GM12878 (cell line): ENCODE measurements at regions not wholly inside any gene's neighbourhood (a gene's known extent, or its start where the extent isn't known, plus 50 kb on each side); places are given as distances from the start of the nearest gene placed in this dataset.

Source experiments
- ATF7 ChIP-seq: fragments of 450-650 bp; IDR thresholded peaks from 2 replicates; pipeline ENCODE4 v1.6.1; 2016; ENCODE audit warnings: low read depth, mild to moderate bottlenecking
- BACH1 ChIP-seq: fragments of 450-650 bp; IDR thresholded peaks from 2 replicates; pipeline ENCODE4 v1.6.1; 2017; ENCODE audit warnings: mild to moderate bottlenecking, borderline replicate concordance
- CEBPB ChIP-seq, 2 experiments: fragments of 150-350 bp in 1 of 2; IDR thresholded peaks; 2 replicates each; pipeline ENCODE4 v1.6.1; 2012 to 2014; ENCODE audit warnings: low read depth in 2 of 2, low read length in 2 of 2, borderline replicate concordance in 1 of 2, inconsistent platforms in 1 of 2
- CREB1 ChIP-seq: IDR thresholded peaks from 2 replicates; pipeline ENCODE4 v1.6.1; 2012; ENCODE audit warnings: low read depth, mild to moderate bottlenecking, inconsistent platforms
- DPF2 ChIP-seq: fragments of 450-650 bp; IDR thresholded peaks from 2 replicates; pipeline ENCODE4 v1.6.1; 2017; ENCODE audit warnings: mild to moderate bottlenecking
- EED ChIP-seq: sonication (generic); IDR thresholded peaks from 2 replicates; pipeline ENCODE4 v1.6.1; 2016; ENCODE audit warnings: antibody characterized with exemption, low read depth
- ETV6 ChIP-seq, 2 experiments: fragments of 450-650 bp in 1 of 2; IDR thresholded peaks in 1 of 2; conservative IDR thresholded peaks in 1 of 2; 2 replicates each; pipeline ENCODE4 v1.6.1; 2014; ENCODE audit warnings: antibody characterized with exemption in 1 of 2, borderline replicate concordance in 1 of 2, low read depth in 1 of 2, mild to moderate bottlenecking in 1 of 2, moderate library complexity in 1 of 2
- FOXK2 ChIP-seq: fragments of 450-650 bp; IDR thresholded peaks from 2 replicates; pipeline ENCODE4 v1.6.1; 2017; ENCODE audit warnings: mild to moderate bottlenecking, moderate library complexity
- NBN ChIP-seq: fragments of 450-650 bp; IDR thresholded peaks from 2 replicates; pipeline ENCODE4 v1.6.1; 2016
- NR2C2 ChIP-seq: IDR thresholded peaks from 2 replicates; pipeline ENCODE4 v1.6.1; 2011; ENCODE audit warnings: borderline replicate concordance, low read depth; ENCODE audit not compliant: control insufficient read depth, insufficient read length
- POU2F2 ChIP-seq: IDR thresholded peaks from 3 replicates; pipeline ENCODE4 v1.6.1; 2011; ENCODE audit warnings: low read depth, mild to moderate bottlenecking, low read length, borderline replicate concordance
- RAD51 ChIP-seq: fragments of 450-650 bp; IDR thresholded peaks from 2 replicates; pipeline ENCODE4 v1.6.1; 2016; ENCODE audit warnings: moderate library complexity, mild to moderate bottlenecking, inconsistent platforms
- RBBP5 ChIP-seq: fragments of 200-600 bp; sonication (generic); conservative IDR thresholded peaks from 2 replicates; pipeline ENCODE4 v1.6.1; 2016
- RUNX3 ChIP-seq: IDR thresholded peaks from 2 replicates; pipeline ENCODE4 v1.6.1; 2012; ENCODE audit warnings: low read length, inconsistent platforms
- SMAD5 ChIP-seq: IDR thresholded peaks from 2 replicates; pipeline ENCODE4 v1.6.1; 2016; ENCODE audit warnings: antibody characterized with exemption, low read depth
- SUZ12 ChIP-seq: fragments of 200-600 bp; sonication (generic); IDR thresholded peaks from one replicate; pipeline ENCODE4 v1.6.1; 2018; ENCODE audit warnings: antibody characterized with exemption, mild to moderate bottlenecking; ENCODE audit not compliant: unreplicated experiment
- TCF3 ChIP-seq: IDR thresholded peaks from 2 replicates; pipeline ENCODE4 v1.6.1; 2012; ENCODE audit warnings: low read depth, mild to moderate bottlenecking, low read length, borderline replicate concordance; ENCODE audit not compliant: insufficient read depth
- WRNIP1 ChIP-seq: IDR thresholded peaks from 2 replicates; pipeline ENCODE4 v1.6.1; 2011; ENCODE audit warnings: low read depth, low read length, improper control_type of control experiment, borderline replicate concordance
- ZNF217 ChIP-seq: fragments of 450-650 bp; IDR thresholded peaks from 2 replicates; pipeline ENCODE4 v1.6.1; 2017; ENCODE audit warnings: antibody characterized with exemption, mild to moderate bottlenecking
- ZSCAN29 ChIP-seq: fragments of 450-650 bp; IDR thresholded peaks from 2 replicates; pipeline ENCODE4 v1.6.1; 2017; ENCODE audit warnings: mild to moderate bottlenecking, moderate library complexity
- TF ChIP-seq, protein P1 (sequence below): fragments of 450-650 bp; IDR thresholded peaks from 2 replicates; pipeline ENCODE4 v1.6.1; 2017; ENCODE audit warnings: borderline replicate concordance
- TF ChIP-seq, protein P2 (sequence below): IDR thresholded peaks from 2 replicates; pipeline ENCODE4 v1.6.1; 2011; ENCODE audit warnings: borderline replicate concordance, low read depth, mild to moderate bottlenecking, moderate library complexity, mixed read lengths, low read length; ENCODE audit not compliant: insufficient read depth; ENCODE audit errors: extremely low read length
- TF ChIP-seq, protein P3 (sequence below): fragments of 450-650 bp; formaldehyde crosslinking; IDR thresholded peaks from 2 replicates; pipeline ENCODE4 v1.4.0; 2022; ENCODE audit warnings: mild to moderate bottlenecking, moderate library complexity
- TF ChIP-seq, protein P4 (sequence below): IDR thresholded peaks from 2 replicates; pipeline ENCODE4 v1.6.1; 2011; ENCODE audit warnings: low read depth, low read length, improper control_type of control experiment, borderline replicate concordance
- TF ChIP-seq, protein P5 (sequence below): fragments of 450-650 bp; IDR thresholded peaks from 2 replicates; pipeline ENCODE4 v1.6.1; 2016; ENCODE audit warnings: mild to moderate bottlenecking

DNA sequence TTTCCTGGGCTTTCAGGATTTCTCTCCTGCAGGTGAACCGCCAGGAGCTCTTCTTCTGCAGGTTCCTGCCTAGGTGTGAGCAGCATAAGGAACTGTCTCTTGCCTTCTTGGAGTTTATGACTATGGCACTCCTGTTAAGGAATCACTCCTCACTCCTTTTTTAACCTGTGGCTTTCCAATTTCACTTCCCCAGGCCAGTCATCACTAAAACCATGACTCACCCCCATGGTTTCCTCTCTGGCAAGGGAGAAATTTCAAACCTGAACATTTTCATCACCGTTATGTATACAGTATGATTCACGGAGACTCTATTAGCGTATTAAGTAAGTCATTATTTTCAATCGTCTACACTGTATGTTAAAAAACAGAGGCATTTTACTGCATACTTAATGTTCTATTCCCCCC lies 78.2 kb upstream of the ARID1B start (continued):
- TF ChIP-seq, protein P1, sequence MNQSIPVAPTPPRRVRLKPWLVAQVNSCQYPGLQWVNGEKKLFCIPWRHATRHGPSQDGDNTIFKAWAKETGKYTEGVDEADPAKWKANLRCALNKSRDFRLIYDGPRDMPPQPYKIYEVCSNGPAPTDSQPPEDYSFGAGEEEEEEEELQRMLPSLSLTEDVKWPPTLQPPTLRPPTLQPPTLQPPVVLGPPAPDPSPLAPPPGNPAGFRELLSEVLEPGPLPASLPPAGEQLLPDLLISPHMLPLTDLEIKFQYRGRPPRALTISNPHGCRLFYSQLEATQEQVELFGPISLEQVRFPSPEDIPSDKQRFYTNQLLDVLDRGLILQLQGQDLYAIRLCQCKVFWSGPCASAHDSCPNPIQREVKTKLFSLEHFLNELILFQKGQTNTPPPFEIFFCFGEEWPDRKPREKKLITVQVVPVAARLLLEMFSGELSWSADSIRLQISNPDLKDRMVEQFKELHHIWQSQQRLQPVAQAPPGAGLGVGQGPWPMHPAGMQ, result no peak
- no peak for TF ChIP-seq NBN
- TF ChIP-seq BACH1, result no peak
- 0 out of 3 replicates have a peak, but pooled peaks have one; percentile 47 for TF ChIP-seq POU2F2
- TF ChIP-seq ETV6 (conservative IDR thresholded peaks at IDR 0.05 in 1 of 2, IDR thresholded peaks at IDR 0.05 in 1 of 2; ENCODE audit: borderline replicate concordance in 1 of 2, low read depth in 1 of 2), result peak in 1 of 2 experiments; percentile 97; a peak in 2 of 4 replicates
- TF ChIP-seq TCF3, result peak; percentile 71; the same call in 1 of the 2 replicates
- TF ChIP-seq, protein P2, sequence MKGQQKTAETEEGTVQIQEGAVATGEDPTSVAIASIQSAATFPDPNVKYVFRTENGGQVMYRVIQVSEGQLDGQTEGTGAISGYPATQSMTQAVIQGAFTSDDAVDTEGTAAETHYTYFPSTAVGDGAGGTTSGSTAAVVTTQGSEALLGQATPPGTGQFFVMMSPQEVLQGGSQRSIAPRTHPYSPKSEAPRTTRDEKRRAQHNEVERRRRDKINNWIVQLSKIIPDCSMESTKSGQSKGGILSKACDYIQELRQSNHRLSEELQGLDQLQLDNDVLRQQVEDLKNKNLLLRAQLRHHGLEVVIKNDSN, result no peak
- TF ChIP-seq, protein P3, sequence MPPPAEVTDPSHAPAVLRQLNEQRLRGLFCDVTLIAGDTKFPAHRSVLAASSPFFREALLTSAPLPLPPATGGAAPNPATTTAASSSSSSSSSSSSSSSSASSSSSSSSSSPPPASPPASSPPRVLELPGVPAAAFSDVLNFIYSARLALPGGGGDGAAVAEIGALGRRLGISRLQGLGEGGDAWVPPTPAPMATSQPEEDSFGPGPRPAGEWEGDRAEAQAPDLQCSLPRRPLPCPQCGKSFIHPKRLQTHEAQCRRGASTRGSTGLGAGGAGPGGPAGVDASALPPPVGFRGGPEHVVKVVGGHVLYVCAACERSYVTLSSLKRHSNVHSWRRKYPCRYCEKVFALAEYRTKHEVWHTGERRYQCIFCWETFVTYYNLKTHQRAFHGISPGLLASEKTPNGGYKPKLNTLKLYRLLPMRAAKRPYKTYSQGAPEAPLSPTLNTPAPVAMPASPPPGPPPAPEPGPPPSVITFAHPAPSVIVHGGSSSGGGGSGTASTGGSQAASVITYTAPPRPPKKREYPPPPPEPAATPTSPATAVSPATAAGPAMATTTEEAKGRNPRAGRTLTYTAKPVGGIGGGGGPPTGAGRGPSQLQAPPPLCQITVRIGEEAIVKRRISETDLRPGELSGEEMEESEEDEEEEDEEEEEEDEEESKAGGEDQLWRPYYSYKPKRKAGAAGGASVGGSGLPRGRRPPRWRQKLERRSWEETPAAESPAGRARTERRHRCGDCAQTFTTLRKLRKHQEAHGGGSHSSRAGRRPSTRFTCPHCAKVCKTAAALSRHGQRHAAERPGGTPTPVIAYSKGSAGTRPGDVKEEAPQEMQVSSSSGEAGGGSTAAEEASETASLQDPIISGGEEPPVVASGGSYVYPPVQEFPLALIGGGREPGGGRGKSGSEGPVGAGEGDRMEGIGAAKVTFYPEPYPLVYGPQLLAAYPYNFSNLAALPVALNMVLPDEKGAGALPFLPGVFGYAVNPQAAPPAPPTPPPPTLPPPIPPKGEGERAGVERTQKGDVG (CRISPR knock-in tag), result no peak
- no peak for TF ChIP-seq WRNIP1
- no peak for TF ChIP-seq FOXK2
- TF ChIP-seq EED, result peak; percentile 100
- no peak for TF ChIP-seq RUNX3
- no peak for TF ChIP-seq CREB1
- TF ChIP-seq SUZ12, result no peak
- TF ChIP-seq, protein P4, sequence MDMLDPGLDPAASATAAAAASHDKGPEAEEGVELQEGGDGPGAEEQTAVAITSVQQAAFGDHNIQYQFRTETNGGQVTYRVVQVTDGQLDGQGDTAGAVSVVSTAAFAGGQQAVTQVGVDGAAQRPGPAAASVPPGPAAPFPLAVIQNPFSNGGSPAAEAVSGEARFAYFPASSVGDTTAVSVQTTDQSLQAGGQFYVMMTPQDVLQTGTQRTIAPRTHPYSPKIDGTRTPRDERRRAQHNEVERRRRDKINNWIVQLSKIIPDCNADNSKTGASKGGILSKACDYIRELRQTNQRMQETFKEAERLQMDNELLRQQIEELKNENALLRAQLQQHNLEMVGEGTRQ, result no peak
- TF ChIP-seq, protein P5, sequence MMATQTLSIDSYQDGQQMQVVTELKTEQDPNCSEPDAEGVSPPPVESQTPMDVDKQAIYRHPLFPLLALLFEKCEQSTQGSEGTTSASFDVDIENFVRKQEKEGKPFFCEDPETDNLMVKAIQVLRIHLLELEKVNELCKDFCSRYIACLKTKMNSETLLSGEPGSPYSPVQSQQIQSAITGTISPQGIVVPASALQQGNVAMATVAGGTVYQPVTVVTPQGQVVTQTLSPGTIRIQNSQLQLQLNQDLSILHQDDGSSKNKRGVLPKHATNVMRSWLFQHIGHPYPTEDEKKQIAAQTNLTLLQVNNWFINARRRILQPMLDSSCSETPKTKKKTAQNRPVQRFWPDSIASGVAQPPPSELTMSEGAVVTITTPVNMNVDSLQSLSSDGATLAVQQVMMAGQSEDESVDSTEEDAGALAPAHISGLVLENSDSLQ, result no peak
- no peak for TF ChIP-seq RBBP5
- peak; percentile 78 for TF ChIP-seq ATF7
- no peak for TF ChIP-seq RAD51
- TF ChIP-seq SMAD5, result peak; percentile 61; the same call in 1 of the 2 replicates
- peak; percentile 93 for TF ChIP-seq DPF2
- peak; percentile 93 for TF ChIP-seq ZSCAN29
- no peak for TF ChIP-seq NR2C2
- TF ChIP-seq ZNF217, result 0 out of 2 replicates have a peak, but pooled peaks have one; percentile 26
- TF ChIP-seq CEBPB (IDR thresholded peaks at IDR 0.05; ENCODE audit: borderline replicate concordance in 1 of 2, low read depth in 2 of 2, low read length in 2 of 2), result no peak
